BJ (cell line): ENCODE measurements at regions not wholly inside any gene's neighbourhood (a gene's known extent, or its start where the extent isn't known, plus 50 kb on each side); places are given as distances from the start of the nearest gene placed in this dataset.

Experiments used
- CTCF ChIA-PET: fragments of 350-600 bp; formaldehyde crosslinking; extraction: SDS; loops from one replicate; lab custom pipeline; 2021; ENCODE audit warnings: antibody characterized with exemption, inconsistent platforms; lab: Yijun Ruan, JAX
- POLR2A ChIA-PET: fragments of 300-600 bp; sonication (Branson Sonifier 250); formaldehyde crosslinking; extraction: SDS; loops from one replicate; lab custom pipeline; 2021; ENCODE audit warnings: antibody characterized with exemption; lab: Charles Lee
- DNase-seq: peaks from one replicate; pipeline ENCODE4 v3.0.0-alpha.2; 2011; ENCODE audit warnings: low read depth
- H3K27me3 ChIP-seq: 2 replicates; pipeline ENCODE4 v1.6.0; 2011; ENCODE audit warnings: low read length; ENCODE audit not compliant: control insufficient read depth, insufficient read depth
- H3K36me3 ChIP-seq: 2 replicates; pipeline ENCODE4 v1.5.1; 2011; ENCODE audit warnings: low read length; ENCODE audit not compliant: control insufficient read depth, insufficient read depth
- H3K4me3 ChIP-seq: 2 replicates; pipeline ENCODE4 v1.5.1; 2011; ENCODE audit warnings: low read depth, mild to moderate bottlenecking, control low read depth, low read length
- CTCF ChIP-seq: IDR thresholded peaks from 2 replicates; pipeline ENCODE4 v1.5.1; 2011; ENCODE audit warnings: low read depth, mild to moderate bottlenecking, control low read depth, inconsistent platforms, low read length, moderate library complexity; ENCODE audit not compliant: insufficient read depth

- Histone ChIP-seq H3K36me3 (no peaks in the 10 kb centered on the region), H3K27me3 (no peaks in the 10 kb centered on the region; the same call in 1 of the 2 replicates), H3K4me3 (no peak overlapping the region)
- ChIA-PET CTCF (interaction anchor here (0.9 to 2.7 kb wide), 2 partner anchors 30 kb away, joined by 3 to 10 read pairs; no protein-coding TSS in a partner anchor), POLR2A (no interaction called here)
- no peak for TF ChIP-seq CTCF
- DNase-seq, result no peak
These were observed 92.2 kb downstream of the TBX19 start for GRCh38 chr1:168372861-168373371.

- POLR2A ChIA-PET, result no interaction called here
These were observed 91.6 kb downstream of the TBX19 start for GRCh38 chr1:168372307-168372706.

GRCh38 chr1:168371477-168371876 lies 90.8 kb downstream of the TBX19 start:
- TF ChIP-seq CTCF, result no peak
- no peaks in the 10 kb centered on the region; the same call in 1 of the 2 replicates for H3K27me3 ChIP-seq
- CTCF ChIA-PET, result interaction anchor here (2.7 kb wide), 1 partner anchor 29 kb away, joined by 10 read pairs; no protein-coding TSS in a partner anchor

More at GRCh38 chr1:168372307-168372706, 91.6 kb downstream of the TBX19 start:
- Histone ChIP-seq H3K4me3 (no peak overlapping the region), H3K27me3 (no peaks in the 10 kb centered on the region; the same call in 1 of the 2 replicates), H3K36me3 (no peaks in the 10 kb centered on the region)
- no peak for DNase-seq
- CTCF ChIA-PET, result interaction anchor here (2.7 kb wide), 1 partner anchor 30 kb away, joined by 10 read pairs; no protein-coding TSS in a partner anchor
- no peak for TF ChIP-seq CTCF

GRCh38 chr1:168370586-168370985 lies 89.9 kb downstream of the TBX19 start:
- ChIA-PET CTCF (interaction anchor here (2.7 kb wide), 1 partner anchor 28 kb away, joined by 10 read pairs; no protein-coding TSS in a partner anchor), POLR2A (no interaction called here)
- no peak overlapping the region for H3K4me3 ChIP-seq
- no peak for TF ChIP-seq CTCF
- no peaks in the 10 kb centered on the region; the same call in 1 of the 2 replicates for H3K27me3 ChIP-seq
- no peaks in the 10 kb centered on the region for H3K36me3 ChIP-seq
- no peak for DNase-seq

More at GRCh38 chr1:168371477-168371876, 90.8 kb downstream of the TBX19 start:
- POLR2A ChIA-PET, result no interaction called here
- no peak overlapping the region for H3K4me3 ChIP-seq
- DNase-seq, result no peak
- no peaks in the 10 kb centered on the region for H3K36me3 ChIP-seq

GRCh38 chr1:168369655-168370054 lies 89.0 kb downstream of the TBX19 start:
- no peak overlapping the region for H3K4me3 ChIP-seq
- no peaks in the 10 kb centered on the region for H3K36me3 ChIP-seq
- CTCF ChIA-PET, result interaction anchor here (0.7 kb wide), 1 partner anchor 24 kb away, joined by 3 read pairs; no protein-coding TSS in a partner anchor
- DNase-seq, result no peak
- POLR2A ChIA-PET, result no interaction called here
- no peaks in the 10 kb centered on the region; the same call in 1 of the 2 replicates for H3K27me3 ChIP-seq
- no peak for TF ChIP-seq CTCF
